ENCODE measurements at regions not wholly inside any gene's neighbourhood (a gene's known extent, or its start where the extent isn't known, plus 50 kb on each side); places are given as distances from the start of the nearest gene placed in this dataset.
"Not testable (repeated sequence)": the region's sequence is repeated elsewhere in the genome, so short reads cannot be mapped to it uniquely, and the experiment has no call there.

DNA sequence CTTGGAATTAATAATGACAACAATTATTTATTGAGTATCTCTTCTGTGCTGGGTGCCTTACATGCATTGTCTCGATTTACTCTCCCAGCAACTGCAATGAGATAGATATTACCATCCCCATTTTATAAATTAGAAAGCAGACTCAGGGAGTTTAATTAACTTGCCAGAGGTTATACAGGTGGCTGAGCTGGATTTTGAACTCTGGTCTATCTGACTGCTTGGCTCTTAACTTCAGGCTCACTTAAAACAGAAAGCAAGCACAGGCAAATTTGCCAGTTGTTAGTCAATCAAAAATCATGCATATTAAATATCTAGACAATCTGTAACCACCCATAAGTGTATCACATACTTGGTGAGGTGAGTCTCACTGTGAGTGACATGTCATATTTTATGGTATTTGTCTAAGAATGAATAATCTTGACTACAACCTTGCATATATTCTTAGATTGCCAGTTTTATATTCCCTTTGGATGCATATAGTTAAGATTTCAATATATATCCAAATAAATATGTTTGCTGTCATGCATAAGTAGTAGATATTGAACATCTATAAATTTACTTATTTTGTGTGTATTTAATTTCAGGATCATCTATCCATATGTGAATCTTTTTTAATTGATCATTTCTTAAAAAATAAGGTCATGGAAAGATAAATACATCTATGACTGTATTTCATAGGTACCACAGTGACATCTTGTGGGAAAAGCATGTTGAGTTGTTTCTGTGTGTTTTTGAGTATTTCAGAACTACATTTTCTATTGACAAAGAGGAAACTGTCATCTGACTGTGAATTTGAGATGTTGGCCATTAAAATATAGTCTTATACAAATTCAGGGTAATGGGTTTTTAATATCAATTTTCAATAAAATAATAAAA lies 112.0 kb upstream of the ARHGAP42 start:
- peak in 1 of 2 donors; percentile 55 for ATAC-seq

GRCh38 chr11:100575860-100576717 lies 111.0 kb upstream of the ARHGAP42 start:
- intact Hi-C loops (cut with DNase I), result loop anchor here in 1 of 2 donors (2.0 to 5.0 kb wide), 3 partner anchors 106 to 356 kb away; no protein-coding TSS in a partner anchor
- DNase-seq (no peak), ATAC-seq (peak; percentile 67 to 73)

More for the DNA sequence above, 112.0 kb upstream of the ARHGAP42 start:
- intact Hi-C loops (cut with DNase I), result loop anchor here in 1 of 2 donors (5.0 kb wide), 2 partner anchors 107 to 357 kb away; no protein-coding TSS in a partner anchor
- DNase-seq, result no peak

DNA sequence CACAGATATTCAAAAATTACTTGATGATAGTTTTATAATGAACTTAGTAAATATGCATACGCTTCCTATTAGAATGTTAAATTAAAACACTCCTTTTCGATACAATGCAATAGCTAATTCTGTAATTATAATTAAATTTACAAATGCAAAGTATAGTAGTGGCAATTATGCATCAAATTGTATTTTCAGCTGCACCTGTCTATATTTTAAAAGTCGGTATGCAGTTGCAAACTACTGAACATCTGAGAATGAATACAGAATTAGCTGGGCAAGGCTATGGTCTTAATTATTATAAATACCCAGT lies 110.4 kb upstream of the ARHGAP42 start:
- intact Hi-C loops (cut with DNase I), result loop anchor here in 1 of 2 donors (2.0 to 5.0 kb wide), 3 partner anchors 106 to 356 kb away; no protein-coding TSS in a partner anchor
- ATAC-seq, result no peak
- no peak for DNase-seq

DNA sequence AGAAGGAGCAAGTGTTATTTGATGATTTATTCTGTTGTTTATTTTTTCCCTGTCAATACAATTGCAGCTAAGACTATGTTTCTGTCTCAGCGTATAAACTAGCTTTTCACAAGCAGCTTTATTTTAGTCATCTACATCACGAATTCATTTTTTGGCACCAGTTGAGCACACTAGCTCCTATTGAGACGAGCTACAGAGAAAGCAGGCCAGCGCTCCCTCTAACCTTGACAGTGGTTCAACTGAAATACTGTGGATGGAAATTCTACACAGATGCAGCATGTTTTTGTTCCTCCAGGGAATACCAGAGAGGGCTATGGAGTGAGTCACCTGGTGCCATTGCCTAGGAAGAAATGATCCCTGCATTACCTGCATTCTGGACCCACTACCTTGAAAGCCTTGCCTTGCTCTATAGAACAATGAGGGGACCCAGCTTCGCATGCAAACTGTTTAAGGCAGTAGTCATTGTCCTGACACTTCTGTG lies 108.2 kb upstream of the ARHGAP42 start:
- DNase-seq (no peak), ATAC-seq (no peak)
- intact Hi-C loops (cut with DNase I), result loop anchor here in 1 of 2 donors (5.0 kb wide), 2 partner anchors 103 to 353 kb away; no protein-coding TSS in a partner anchor

DNA sequence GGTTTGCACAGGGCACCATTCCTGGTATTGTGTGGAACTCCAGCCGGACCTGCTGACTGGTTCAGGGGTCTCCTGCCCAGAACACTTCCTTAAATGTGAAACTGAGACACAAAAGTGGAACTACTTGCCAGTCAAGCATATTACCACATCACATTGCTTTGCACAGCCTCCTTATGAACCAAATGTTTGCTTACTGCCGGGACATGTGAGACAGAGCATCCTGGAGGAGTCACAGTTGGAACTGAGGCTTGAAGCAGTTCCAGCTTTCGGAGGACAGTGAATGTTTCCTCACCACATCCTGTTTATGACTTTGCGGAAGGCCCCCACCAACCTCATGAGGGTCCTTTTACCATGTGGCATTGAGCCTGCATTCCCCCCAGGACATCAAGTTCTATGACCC lies 105.8 kb upstream of the ARHGAP42 start:
- ATAC-seq (no peak), DNase-seq (no peak)
- intact Hi-C loops (cut with DNase I), result loop anchor here in 1 of 2 donors (5.0 to 10.0 kb wide), 2 partner anchors 281 to 353 kb away; no protein-coding TSS in a partner anchor

DNA sequence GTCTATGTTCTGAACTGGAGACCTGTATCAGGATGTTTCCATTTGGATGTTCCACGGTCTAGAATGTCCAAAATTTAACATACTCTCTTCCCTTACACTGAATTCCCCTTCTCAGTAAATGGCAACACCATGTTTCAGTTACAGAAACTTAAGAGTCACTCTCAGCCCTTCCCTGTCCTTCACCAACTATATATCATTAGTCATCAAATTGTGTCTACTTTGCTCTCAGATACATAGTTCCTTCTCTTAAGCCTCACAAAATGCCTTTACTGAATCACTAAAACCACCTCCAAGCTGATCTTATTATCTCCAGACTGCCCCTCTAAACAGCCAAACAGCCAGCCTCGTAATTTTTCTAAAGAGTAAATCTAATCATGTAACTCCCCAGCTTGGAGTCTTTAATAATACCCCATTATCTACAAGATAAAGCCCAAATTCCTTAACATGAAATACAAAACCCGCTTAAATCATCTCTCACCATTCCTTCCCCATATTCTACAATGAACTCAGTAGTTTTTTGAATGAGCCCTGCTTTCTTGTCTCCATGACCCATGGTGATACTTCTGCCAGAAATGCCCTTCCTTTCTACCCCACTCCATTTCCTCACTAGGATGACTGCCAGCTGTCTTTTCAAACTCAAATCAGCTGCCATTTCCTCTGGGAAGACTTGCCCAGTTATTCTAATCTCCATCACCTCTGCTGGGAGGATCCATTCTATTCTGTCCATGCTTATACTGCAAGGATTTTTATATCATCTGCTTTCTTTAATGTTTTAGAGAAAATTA lies 102.7 kb upstream of the ARHGAP42 start:
- intact Hi-C loops (cut with DNase I), result loop anchor here in 1 of 2 donors (5.0 to 10.0 kb wide), 2 partner anchors 278 to 350 kb away; no protein-coding TSS in a partner anchor
- no peak for DNase-seq
- no peak for ATAC-seq

GRCh38 chr11:100585728-100586127 lies 101.4 kb upstream of the ARHGAP42 start:
- intact Hi-C loops (cut with DNase I), result loop anchor here in 1 of 2 donors (10.0 kb wide), 1 partner anchor 349 kb away; no protein-coding TSS in a partner anchor
- no peak for DNase-seq
- ATAC-seq, result peak; percentile 34 to 65

GRCh38 chr11:100586361-100587101 lies 100.6 kb upstream of the ARHGAP42 start:
- ATAC-seq (peak in 1 of 2 donors; percentile 27), DNase-seq (no peak)
- intact Hi-C loops (cut with DNase I), result loop anchor here in 1 of 2 donors (10.0 kb wide), 1 partner anchor 348 kb away; no protein-coding TSS in a partner anchor

GRCh38 chr11:100592619-100593260 lies 94.3 kb upstream of the ARHGAP42 start:
- ATAC-seq (no peak), DNase-seq (no peak)
- intact Hi-C loops (cut with DNase I), result no loop called here

- intact Hi-C loops (cut with DNase I), result no loop called here
- DNase-seq (no peak), ATAC-seq (no peak)
These were observed 93.8 kb upstream of the ARHGAP42 start for GRCh38 chr11:100593291-100593690.

DNA sequence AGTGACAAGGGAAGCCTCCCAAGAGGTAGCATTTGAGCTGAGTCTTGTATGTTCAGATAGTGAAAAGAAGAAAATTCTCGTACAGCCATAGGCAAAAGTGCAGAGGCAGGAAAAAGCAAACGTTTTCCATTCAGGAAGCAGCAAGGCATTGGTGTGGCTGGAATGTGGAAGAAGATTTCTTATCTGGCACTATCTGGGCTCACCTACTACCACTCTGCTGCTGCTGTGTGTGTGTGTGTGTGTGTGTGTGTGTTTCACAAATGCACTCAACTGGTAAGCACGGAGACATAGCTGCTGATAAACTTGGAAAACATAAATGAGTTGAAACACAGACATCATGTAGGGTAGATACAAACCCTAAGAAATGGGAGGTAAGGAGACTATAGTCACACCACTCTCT lies 92.8 kb upstream of the ARHGAP42 start:
- DNase-seq (no peak), ATAC-seq (no peak)
- intact Hi-C loops (cut with DNase I), result no loop called here

GRCh38 chr11:100600941-100601340 lies 86.1 kb upstream of the ARHGAP42 start:
- intact Hi-C loops (cut with DNase I), result no loop called here
- DNase-seq (no peak), ATAC-seq (no peak)

GRCh38 chr11:100602716-100603115 lies 84.4 kb upstream of the ARHGAP42 start:
- intact Hi-C loops (cut with DNase I), result no loop called here
- ATAC-seq, result no peak
- DNase-seq, result no peak

GRCh38 chr11:100607761-100608160 lies 79.3 kb upstream of the ARHGAP42 start:
- ATAC-seq; intact Hi-C loops (cut with DNase I); DNase-seq: not testable (repeated sequence)

- DNase-seq, result no peak
- ATAC-seq, result no peak
- intact Hi-C loops (cut with DNase I), result no loop called here
These were observed 74.3 kb upstream of the ARHGAP42 start for GRCh38 chr11:100612766-100613165.

DNA sequence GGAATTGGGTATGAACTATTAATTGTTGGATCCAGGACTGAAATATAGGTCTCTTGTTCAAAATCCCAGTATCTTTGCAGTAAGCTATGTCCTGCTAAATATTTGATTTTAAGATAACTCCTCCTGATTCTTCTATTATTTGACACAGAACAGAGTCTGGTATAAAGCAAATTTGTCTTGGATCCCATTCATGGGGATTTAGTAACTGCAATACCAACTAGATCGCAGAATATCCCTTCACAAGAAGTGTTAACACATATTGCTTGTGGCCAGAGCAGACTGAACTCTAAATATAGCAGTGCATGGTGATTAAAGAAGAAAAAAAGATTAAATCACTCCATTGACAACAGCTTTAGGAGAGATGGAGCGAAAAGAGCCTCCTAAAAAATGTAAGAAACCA lies 68.2 kb upstream of the ARHGAP42 start:
- intact Hi-C loops (cut with DNase I), result no loop called here
- peak in 1 of 2 donors; percentile 34 for ATAC-seq

GRCh38 chr11:100619484-100619883 lies 67.6 kb upstream of the ARHGAP42 start:
- no peak for ATAC-seq
- intact Hi-C loops (cut with DNase I), result no loop called here
- no peak for DNase-seq

More for the DNA sequence above, 68.2 kb upstream of the ARHGAP42 start:
- no peak for DNase-seq
